ENCODE measurements at regions not wholly inside any gene's neighbourhood (a gene's known extent, or its start where the extent isn't known, plus 50 kb on each side); places are given as distances from the start of the nearest gene placed in this dataset.

GRCh38 chr13:58950911-58951310 is 1212.8 kb downstream of the DIAPH3 start:
- TF ChIP-seq CTCF (IDR thresholded peaks at IDR 0.05; ENCODE audit: poor library complexity, severe bottlenecking) (no peak), SMC3 (conservative IDR thresholded peaks at IDR 0.05; ENCODE audit: poor library complexity) (no peak), EP300 (conservative IDR thresholded peaks at IDR 0.05; ENCODE audit: poor library complexity, severe bottlenecking) (no peak), REST (IDR thresholded peaks at IDR 0.05; ENCODE audit: borderline replicate concordance) (no peak)
